GM19025 (cell line): ENCODE measurements at regions not wholly inside any gene's neighbourhood (a gene's known extent, or its start where the extent isn't known, plus 50 kb on each side); places are given as distances from the start of the nearest gene placed in this dataset.
"Not testable (repeated sequence)": the region's sequence is repeated elsewhere in the genome, so short reads cannot be mapped to it uniquely, and the experiment has no call there.

ENCODE experiments used
- ATAC-seq: cut with Tn5 transposase; IDR thresholded peaks from one replicate; pipeline ENCODE4 v1.9.1; 2021; ENCODE audit warnings: mild to moderate bottlenecking, low read depth, moderate library complexity; ENCODE audit not compliant: unreplicated experiment

DNA sequence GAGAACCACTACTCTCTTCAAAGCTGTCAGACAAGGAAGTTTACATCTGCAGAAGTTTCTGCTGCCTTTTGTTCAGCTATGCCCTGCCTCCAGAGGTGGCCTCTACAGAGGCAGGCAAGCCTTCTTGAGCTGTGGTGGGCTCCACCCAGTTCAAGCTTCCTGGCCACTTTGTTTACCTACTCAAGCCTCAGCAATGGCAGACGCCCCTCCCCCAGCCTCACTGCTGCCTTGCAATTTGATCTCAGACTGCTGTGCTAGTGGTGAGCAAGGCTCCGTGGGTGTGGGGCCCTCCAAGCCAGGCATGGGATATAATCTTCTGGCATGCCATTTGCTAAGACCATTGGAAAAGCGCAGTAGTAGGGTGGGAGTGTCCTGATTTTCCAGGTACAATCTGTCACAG lies 144.0 kb downstream of the CCNG2 start:
- ATAC-seq, result not testable (repeated sequence)

GRCh38 chr4:77305766-77306165 lies 148.8 kb downstream of the CCNG2 start:
- ATAC-seq, result no peak

DNA sequence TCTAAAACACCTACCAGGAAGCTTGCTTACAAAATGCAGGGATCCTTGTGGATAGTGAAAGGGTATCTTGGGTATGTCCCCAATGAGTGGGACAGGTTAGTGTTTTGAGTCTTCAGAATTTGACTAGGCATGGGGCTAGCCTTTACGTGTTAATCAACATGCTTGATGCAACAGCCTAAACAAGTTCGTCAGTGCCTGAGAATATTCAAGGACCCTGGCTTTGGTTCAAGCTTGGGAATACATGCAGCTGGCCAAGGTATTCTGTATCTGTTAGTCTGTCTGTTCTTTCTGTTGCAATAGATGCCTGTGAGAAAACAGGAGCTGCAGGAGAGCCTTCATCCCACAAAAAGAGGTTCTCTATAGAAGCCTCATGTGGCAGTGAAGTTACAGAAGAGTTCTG lies 149.5 kb downstream of the CCNG2 start:
- no peak for ATAC-seq

DNA sequence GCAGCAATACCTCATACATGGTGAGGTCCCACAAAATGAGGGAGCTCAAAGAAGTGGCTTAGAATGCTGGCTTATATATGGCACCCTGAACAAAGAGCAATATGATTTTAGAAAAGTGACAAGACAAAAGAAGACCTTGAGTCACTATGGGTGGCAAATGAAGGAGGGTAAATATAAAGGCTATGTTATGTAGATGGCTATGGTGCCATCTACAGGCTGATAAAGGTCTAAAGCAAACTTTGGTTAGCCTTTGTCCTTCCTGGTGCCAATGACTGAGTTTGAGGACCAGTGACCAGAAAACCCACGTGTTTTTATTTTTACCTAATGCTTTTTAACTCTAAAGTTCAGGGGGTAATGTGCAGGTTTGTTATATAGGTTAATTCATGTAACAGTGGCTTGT lies 151.8 kb downstream of the CCNG2 start:
- ATAC-seq, result no peak

GRCh38 chr4:77309496-77309895 lies 152.5 kb downstream of the CCNG2 start:
- no peak for ATAC-seq

DNA sequence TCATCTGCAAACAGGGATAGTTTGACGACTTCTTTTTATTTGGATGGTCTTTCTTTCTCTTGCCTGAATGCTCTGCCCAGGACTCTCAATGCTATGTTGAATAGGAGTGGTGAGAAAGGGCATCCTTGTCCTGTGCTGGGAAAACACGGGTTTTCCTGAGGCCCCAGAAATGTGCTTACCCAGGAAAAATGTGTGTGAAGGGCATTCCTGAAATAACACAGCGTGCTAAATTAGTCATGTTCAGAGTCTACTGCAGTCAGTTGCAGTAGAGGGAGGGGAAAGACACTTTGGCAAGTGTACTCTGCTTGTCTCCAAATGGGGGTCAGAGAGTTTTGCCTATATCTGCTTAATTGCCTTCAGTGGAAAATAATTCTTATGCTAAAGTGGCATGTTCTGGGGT lies 153.9 kb downstream of the CCNG2 start:
- ATAC-seq, result no peak

DNA sequence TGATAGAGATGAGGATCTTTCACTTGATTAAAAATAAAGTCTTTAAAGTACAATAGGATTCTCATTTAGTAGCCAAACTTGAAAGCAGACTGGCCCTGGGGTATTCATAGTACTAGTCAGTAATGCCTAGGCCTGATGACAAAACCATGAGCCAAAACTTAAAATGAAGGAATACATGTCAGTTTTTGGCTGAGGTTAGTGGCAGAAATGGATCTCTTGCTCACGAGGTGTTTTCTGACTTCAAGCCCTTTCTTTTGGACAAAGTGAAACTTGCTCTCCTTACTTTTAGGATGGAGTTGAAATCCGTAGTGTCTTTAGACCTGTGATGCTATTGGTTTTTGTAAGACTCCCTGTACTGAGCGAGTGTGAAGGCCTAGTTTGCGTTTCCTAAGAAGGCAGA lies 157.7 kb downstream of the CCNG2 start:
- ATAC-seq, result no peak

DNA sequence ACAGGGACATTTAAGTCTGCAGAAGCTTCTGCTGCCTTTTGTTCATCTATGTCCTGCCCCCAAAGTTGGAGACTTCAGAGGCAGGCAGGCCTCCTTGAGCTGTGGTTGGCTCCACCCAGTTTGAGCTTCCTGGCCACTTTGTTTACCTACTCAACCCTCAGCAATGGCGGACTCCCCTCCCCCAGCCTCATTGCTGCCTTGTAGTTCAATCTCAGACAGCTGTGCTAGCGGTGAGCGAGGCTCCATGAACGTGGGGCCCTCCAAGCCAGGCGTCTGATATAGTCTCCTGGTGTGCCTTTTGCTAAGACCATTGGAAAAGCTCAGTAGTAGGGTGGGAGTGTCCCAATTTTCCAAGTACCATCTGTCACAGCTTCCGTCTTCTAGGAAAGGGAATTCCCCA lies 170.1 kb downstream of the CCNG2 start:
- ATAC-seq, result no peak

GRCh38 chr4:77332696-77333270 lies 175.8 kb downstream of the CCNG2 start:
- ATAC-seq, result no peak

DNA sequence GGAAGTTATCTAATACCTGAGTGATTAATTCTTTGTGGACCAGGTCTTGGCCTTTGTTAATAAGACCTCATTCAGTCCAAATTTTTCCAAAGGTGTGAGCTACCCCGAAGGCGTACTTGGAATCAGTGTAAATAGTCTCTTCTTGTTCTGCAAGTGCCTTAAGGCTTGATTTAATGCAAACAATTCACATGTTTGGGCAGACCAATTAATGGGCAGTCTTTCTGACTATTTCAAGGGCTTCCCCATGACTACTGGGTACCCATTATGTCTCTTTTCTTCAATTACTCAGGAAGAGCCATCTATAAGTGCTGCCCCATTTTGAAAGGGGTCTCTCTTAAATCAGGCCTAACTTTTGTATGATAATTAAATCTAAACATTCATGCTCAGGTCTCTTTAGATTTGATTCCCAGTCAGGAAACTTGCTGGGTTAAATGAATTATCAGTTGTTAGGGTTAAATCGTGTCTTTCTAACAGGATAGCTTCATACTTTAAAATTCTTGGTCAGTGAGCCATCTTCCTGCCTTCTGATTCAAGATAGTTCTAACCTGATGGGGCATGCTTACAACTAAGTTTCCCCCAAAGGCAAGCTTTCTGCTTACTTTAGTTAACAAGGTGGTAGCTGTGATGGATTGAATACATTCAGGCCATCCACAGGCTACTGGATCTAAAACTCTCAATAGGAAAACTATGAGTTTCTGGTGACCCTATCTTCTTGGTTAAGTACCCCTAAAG lies 179.6 kb downstream of the CCNG2 start:
- no peak for ATAC-seq

GRCh38 chr4:77342170-77342810 lies 185.3 kb downstream of the CCNG2 start:
- ATAC-seq, result no peak

- no peak for ATAC-seq
Measured at GRCh38 chr4:77344001-77344400, 187.0 kb downstream of the CCNG2 start.

DNA sequence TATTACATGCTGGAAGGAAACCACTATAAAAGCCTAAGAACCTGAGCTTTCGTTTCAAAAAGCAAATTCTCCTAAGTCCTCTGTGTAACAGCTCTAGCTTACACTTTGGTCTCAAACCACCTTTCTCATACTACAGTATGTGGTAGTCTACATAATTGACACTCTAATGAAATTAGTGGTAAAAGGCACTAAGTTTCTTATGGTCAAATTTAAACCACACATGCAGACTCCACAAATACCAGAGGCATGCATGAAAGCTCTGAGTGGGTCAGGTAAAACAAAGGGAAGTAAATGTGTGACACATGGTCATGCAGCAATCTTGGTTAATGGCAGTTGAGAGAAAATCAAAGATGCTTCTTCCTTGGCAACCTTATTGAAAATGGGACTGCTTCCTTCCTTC lies 187.8 kb downstream of the CCNG2 start:
- peak; percentile 36 for ATAC-seq

- peak; percentile 54 for ATAC-seq
Measured at GRCh38 chr4:77347351-77347966, 190.5 kb downstream of the CCNG2 start.

- no peak for ATAC-seq
Measured at GRCh38 chr4:77348815-77349214, 191.8 kb downstream of the CCNG2 start.

DNA sequence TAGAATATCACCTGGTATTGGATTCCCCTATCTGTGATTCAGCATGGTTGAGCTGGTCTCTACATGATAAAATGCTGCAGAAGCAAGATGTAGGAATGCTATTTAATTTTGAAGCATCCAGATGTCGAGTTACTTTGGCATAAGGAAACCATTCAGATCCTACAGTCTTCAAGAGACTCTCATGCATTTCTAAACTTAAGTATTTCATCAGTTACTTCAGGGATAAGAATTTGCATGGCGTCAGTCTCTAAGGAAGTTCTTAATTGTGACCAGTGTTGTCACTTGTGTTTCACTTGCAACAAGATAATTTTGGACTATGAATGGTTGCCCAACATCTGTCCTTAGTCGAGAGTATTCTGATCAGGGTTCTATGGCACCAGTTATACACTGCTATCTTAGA lies 192.4 kb downstream of the CCNG2 start:
- ATAC-seq, result no peak

- no peak for ATAC-seq
Measured at GRCh38 chr4:77349796-77350195, 192.8 kb downstream of the CCNG2 start.

DNA sequence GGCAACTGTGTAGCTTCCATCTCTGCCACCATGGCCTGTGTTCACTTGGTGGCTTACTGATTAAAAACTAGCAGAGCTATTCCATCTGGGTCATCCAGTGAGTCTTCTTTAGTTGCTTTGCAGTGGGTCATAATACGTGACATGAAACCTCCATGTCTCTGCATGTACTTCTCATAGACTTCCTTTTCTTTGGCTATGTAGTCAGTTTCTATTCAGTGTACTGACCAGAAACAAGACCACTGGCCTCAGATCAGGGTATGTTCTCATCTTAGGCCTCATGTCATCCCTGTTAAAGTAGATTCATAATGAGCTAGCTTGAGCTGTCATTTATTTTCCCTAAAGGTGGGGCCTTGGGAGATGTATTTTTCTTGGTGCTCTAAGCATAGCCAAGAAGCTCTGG lies 195.2 kb downstream of the CCNG2 start:
- ATAC-seq, result no peak

- not testable (repeated sequence) for ATAC-seq
Measured at GRCh38 chr4:77353724-77354315, 196.8 kb downstream of the CCNG2 start.

DNA sequence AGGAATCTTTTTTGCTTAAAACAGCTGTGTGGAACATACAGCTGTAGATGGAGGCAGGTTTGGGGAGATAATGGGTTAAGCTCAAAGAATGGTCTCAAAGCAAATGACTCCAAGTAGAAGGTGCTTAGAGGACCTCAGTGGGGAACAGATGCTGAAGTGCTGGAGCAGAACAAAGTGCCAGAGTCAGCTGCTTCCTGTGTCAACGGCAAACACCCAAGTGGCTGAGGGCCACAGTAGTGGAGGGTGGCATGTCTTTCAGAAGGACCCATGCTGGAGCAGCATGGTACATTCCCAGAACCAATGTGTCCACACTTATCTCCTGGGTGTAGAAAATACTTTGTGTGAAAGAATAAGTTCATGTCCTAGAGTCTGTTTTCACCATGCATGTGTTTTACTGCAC lies 197.5 kb downstream of the CCNG2 start:
- no peak for ATAC-seq

- no peak for ATAC-seq
Measured at GRCh38 chr4:77355731-77356130, 198.7 kb downstream of the CCNG2 start.
